NCI-H2227 treated with DMSO at 0.1 percent for 48 hours (cell line): ENCODE measurements at regions not wholly inside any gene's neighbourhood (a gene's known extent, or its start where the extent isn't known, plus 50 kb on each side); places are given as distances from the start of the nearest gene placed in this dataset.
"Not testable (repeated sequence)": the region's sequence is repeated elsewhere in the genome, so short reads cannot be mapped to it uniquely, and the experiment has no call there.

Source experiments
- DNase-seq: peaks from one replicate; lab custom pipeline; 2025; lab: John Stamatoyannopoulos, UW

- DNase-seq = not testable (repeated sequence)
Measured at GRCh38 chr13:64077132-64077835, 2661.6 kb upstream of the PCDH20 start.

GRCh38 chr13:64075543-64076271, 2660.1 kb upstream of the PCDH20 start:
- no peak for DNase-seq

- no peak for DNase-seq
Measured at GRCh38 chr13:64074971-64075474, 2659.4 kb upstream of the PCDH20 start.

GRCh38 chr13:64073203-64073602, 2657.6 kb upstream of the PCDH20 start:
- DNase-seq = no peak

- no peak for DNase-seq
Measured at GRCh38 chr13:64071352-64071751, 2655.7 kb upstream of the PCDH20 start.

- no peak for DNase-seq
Measured at GRCh38 chr13:64069892-64070291, 2654.2 kb upstream of the PCDH20 start.

GRCh38 chr13:64066711-64067110, 2651.1 kb upstream of the PCDH20 start:
- no peak for DNase-seq

GRCh38 chr13:64061649-64062048, 2646.0 kb upstream of the PCDH20 start:
- DNase-seq = no peak

- no peak for DNase-seq
Measured at GRCh38 chr13:64057372-64058020, 2641.8 kb upstream of the PCDH20 start.

GRCh38 chr13:64054321-64054720, 2638.7 kb upstream of the PCDH20 start:
- DNase-seq = no peak

- DNase-seq = no peak
Measured at GRCh38 chr13:64052521-64052920, 2636.9 kb upstream of the PCDH20 start.

- no peak for DNase-seq
Measured at GRCh38 chr13:64051278-64051677, 2635.6 kb upstream of the PCDH20 start.

GRCh38 chr13:64041296-64041695, 2625.6 kb upstream of the PCDH20 start:
- no peak for DNase-seq

GRCh38 chr13:64033921-64034320, 2618.3 kb upstream of the PCDH20 start:
- DNase-seq = no peak

- no peak for DNase-seq
Measured at GRCh38 chr13:64029343-64030093, 2613.9 kb upstream of the PCDH20 start.

GRCh38 chr13:64028551-64028950, 2612.9 kb upstream of the PCDH20 start:
- DNase-seq = no peak

- DNase-seq = no peak
Measured at GRCh38 chr13:64020126-64020525, 2604.5 kb upstream of the PCDH20 start.

GRCh38 chr13:64007339-64007738, 2591.7 kb upstream of the PCDH20 start:
- DNase-seq = no peak

- no peak for DNase-seq
Measured at GRCh38 chr13:64000321-64000720, 2584.7 kb upstream of the PCDH20 start.

- DNase-seq = no peak
Measured at GRCh38 chr13:63999614-64000305, 2584.1 kb upstream of the PCDH20 start.

GRCh38 chr13:63983366-63983765, 2567.7 kb upstream of the PCDH20 start:
- no peak for DNase-seq

GRCh38 chr13:63979951-63980350, 2564.3 kb upstream of the PCDH20 start:
- DNase-seq = no peak
